GM21360 (cell line): ENCODE measurements at regions not wholly inside any gene's neighbourhood (a gene's known extent, or its start where the extent isn't known, plus 50 kb on each side); places are given as distances from the start of the nearest gene placed in this dataset.

ENCODE experiments used
- ATAC-seq: cut with Tn5 transposase; IDR thresholded peaks from one replicate; pipeline ENCODE4 v1.9.1; 2021; ENCODE audit warnings: mild to moderate bottlenecking, moderate library complexity; ENCODE audit not compliant: unreplicated experiment

DNA sequence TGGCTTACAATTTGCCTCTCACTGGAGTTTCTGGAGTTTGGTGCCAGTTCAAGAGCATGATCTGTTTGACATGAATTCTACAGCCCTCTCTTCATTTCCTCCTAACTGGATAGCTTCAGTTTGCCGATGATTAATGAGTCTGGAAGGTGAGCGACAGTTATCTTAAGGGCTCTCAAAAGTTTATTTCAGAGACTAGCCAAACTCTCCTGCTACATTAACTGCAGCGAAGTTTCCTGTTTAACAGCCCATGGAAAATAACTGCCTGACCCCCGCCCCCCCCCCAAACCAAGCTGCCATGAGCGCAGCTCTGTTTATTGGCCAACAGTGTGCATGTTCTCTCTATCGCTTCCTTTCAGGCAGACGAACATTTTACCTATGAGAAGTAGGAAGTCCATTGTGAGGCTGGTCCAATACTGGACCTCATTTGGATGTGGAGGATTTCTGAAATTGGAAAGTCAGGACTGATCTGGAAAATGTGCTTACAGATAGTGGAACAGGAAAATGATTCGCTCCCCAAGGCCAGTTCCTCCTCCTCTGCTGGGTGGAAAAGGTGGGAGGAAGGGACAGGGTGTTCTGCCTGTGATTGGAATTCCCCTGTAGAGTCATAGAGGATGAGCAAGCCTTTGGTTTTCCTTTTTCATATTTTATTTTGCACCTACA, 522.2 kb upstream of the JAG1 start:
- ATAC-seq, result no peak

DNA sequence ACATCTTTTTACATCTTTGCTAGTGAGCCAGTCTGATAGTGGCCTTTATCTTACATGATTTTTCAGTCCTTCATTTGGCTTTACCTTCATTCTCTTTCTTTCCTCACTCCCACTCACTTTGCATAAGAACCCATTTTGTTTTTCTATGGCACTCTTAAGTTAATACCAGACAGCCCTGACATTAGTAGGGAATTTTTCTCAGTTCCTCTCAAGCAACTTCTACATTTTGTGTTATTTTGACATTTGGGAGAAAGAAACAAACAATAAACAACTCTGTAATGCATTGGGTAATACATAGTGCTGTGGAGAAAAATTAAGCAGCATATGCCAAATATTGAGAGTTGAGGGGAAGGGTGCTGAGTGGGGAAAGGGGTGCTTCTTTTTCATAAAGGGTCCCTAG, 524.1 kb upstream of the JAG1 start:
- ATAC-seq, result no peak

DNA sequence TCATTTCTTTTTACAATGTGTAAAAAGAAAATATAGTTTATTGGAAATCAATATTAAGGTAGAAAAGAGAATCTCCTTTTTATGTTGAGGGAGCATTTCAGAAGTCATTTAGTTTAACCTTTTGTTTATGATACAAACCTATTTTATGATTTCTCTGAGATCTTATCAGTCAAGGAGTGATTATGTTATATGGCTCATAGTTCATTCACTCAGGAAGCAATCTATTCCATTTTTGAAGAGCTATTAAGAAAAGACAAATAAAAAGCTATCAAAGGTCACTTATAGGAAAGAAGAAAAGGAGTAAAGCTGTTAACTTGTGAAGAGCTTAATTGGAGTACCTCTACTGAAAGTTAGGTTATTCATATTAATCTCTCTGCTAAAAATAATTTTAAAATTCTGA, 526.6 kb upstream of the JAG1 start:
- ATAC-seq, result no peak

DNA sequence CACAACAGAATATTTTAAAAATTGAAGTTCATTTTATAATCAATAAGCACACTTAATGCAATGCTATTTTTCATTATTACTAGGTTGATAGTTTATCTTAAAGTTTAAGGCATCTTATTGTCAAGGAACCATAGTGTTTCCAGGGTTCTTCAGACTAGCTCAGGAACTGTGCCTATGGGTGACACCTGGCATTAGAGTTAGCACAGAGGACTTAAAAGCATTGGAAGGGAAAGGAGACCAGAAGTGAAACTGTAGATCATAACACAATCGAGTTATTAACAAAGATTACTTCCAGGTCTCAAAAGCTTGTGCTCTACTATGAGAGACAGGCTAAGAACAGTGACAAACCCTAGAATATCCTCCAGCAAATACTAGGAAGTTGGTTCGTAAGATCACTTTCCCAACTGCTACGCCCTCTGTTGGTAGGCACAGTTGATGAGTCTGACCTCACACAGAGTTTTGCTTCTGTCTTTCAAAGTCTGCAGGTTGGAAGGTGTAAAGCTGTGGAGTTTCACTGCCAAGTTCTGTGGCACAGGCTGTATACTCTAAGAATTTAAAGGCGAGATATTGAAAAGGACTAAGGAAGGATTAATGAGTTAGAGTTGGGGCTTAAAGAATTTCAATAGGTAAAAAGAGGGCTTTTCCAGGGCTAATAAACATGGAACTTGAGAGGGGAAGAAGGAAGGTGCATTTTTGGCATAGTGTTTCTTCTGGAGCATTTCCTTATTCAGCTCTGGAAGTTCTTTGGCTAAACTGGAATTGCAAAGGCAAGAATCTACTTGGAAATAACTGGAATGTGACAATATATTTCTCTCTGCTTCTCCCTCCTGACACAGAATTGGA, 531.3 kb upstream of the JAG1 start:
- ATAC-seq, result peak; percentile 87

DNA sequence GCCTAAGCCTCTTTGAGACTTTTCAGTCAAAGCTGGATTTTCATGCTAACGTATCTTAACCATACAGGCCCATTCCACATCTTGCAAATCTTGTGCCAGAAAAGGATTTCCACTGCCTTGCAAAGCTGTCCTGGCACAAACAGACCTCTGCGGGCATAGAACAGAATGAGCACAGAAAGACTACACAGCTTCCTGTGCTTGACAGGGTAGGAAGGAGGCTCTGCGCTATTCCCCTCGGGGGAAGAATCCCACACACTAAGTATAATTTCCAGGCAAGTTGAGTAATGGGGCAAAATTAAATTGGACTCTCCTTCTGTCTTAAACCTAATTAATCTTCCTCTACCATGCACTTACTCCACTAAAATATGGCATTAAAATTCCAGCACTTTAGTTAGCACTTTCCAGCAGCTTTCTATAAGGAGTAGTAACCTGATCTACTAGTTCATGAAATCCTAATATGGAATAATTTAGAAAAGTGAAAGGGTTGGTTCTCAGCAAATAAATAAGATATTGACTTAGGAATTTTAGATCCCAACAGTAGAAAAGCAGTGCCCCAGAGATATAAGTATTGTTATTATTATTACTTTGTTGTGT, 532.1 kb upstream of the JAG1 start:
- no peak for ATAC-seq

DNA sequence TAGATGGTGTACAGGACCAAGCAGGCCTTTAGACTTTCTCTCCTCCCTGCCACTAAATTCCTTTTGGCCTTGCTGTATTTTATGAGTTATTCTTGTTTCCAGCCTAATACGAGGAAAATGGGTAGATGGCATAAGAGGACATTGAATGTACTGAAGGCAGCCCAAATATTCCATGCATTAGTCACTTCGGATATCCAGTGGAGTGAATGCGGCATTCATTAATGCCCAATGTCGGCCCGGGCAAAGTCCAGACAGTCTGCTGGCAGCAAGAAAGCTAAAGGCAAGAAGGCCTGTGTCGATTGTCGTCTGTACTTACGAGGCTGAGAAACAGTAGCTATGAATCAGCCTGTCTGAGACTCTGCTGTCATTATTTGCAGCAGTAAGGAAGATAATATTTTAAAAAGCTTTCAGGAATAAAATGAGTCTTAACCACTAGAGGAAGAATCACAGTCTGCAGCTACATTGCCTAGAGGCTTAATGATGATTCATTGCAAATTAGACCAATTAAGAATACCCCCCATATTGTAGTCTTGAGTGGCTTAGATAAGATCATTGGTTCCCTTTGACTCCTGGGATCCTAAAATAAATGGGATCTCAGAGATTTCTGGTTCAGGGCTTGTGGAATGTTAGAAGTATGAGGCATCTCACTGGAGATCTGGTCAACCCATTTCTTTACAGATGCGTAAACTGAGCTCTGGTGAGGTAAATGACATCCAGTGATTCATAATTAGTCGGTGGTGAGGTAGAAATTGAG, 534.1 kb upstream of the JAG1 start:
- ATAC-seq, result no peak

DNA sequence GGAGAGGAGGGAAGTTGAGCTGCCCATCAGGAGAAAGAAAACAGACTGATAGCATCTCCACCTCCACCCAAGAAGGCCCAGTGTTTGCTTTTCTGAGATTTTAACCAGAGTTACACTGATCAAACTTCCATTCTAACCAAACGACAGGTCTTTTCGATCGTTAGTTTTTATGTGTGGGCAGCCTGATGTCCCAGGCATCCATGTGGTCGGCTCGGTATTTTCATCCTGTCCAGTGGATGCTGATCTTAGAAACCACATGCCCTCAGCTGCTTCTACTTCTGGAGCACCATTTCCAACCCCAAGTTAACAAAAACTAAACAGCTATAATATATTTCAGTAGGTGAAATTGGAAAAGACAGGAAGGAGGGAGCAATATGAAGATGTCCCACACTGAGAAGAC, 536.8 kb upstream of the JAG1 start:
- no peak for ATAC-seq

DNA sequence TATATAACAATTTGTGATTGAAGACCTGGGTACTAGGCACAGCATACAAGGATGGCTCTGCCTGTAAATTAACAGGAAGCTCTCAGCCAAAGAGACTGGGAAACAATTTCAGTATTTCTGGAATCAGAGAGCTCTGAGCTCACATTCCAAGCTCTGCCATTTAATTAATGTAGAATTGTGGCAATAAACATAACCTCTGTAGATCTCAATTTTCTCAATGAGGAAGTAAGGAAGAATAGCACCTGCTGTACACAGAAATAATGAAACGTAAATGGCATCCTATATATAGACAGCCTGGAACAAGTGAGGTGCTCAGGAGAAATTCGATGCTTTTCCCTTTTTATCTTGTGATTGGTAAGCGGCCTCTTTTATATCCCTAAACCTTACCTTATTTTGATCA, 538.5 kb upstream of the JAG1 start:
- ATAC-seq, result no peak

DNA sequence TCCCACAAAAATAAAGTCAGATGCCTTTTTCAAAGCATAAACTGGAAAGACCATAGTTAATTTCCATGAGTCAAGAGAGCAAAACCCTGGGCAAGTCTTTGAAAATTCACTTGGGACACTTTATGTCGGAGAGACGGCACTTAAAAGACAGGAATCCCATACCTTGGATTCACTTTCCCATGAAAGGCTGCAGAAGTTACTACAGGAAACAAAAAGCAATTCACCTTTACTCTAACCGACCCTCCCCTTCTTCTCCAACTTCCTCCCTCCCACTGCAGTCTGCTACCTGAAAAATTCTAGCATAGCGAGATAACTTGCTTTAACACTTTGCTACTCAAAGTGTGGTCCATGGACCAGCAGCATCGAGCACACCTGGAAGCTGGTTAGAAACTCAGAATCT, 539.1 kb upstream of the JAG1 start:
- ATAC-seq, result no peak

DNA sequence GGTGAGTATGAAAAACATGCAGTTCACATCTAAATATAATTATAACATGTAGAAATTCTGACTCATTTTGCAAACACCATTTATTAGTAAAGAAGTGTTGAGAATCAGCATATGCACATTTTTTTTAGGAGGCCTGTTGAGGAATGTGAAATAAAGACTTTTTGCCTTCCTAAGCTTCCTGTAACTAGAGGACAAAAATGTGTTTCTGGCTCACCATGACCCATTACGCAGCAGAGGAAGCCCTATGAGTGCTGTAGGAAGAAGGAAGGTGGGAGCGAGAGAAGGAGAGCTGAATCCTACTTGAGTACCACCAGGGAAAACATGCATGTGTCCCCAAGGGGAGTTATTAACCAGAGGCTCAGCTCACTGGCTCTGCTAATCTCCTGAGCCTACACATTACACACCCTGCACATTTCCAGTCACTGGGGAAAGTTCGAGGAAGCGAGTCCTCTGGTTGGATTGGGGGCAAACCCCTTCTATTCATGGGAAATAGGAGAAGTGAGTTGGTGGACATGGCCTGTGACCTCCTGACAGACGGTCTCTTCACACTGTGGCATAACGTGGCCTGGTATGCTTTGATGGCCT, 540.5 kb upstream of the JAG1 start:
- ATAC-seq, result no peak

DNA sequence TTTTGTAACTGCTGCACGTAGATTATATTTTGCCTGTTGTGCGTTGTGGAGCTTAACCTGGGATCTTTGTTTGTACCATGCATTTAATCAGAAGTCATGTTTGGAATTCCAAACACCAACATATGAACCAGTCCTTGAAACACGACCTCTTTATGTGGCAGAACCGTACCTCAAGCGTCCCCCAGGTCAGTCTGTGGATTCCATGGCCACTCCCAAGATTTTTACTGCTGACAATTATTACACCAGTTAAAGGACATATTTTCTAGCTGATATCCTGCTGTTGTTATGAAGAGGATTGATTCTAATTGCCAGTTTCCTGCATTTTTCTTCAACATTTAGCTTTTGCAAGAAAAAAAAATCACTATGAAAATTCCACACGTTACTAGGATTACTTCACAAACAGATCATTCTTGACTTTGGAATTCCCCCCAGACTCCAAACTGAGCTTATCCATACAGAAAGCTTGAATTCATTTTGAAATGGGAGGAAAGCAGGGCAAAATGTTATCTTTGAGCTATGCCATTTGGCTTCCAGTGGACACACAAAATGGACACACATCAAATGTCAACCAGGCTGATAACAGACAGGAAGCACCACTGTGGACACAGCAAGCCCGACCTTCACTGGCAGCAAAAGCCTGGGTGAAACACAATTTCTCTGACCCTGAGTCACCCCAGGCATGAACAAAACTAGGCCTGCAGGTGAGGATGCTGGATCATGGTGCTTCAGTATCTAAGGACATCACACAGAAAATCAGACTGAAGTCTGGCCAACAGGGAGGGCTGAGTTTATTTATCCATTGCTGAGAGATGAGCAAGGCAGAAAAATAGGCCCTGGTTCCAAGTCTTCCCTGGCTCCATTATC, 542.9 kb upstream of the JAG1 start:
- no peak for ATAC-seq

DNA sequence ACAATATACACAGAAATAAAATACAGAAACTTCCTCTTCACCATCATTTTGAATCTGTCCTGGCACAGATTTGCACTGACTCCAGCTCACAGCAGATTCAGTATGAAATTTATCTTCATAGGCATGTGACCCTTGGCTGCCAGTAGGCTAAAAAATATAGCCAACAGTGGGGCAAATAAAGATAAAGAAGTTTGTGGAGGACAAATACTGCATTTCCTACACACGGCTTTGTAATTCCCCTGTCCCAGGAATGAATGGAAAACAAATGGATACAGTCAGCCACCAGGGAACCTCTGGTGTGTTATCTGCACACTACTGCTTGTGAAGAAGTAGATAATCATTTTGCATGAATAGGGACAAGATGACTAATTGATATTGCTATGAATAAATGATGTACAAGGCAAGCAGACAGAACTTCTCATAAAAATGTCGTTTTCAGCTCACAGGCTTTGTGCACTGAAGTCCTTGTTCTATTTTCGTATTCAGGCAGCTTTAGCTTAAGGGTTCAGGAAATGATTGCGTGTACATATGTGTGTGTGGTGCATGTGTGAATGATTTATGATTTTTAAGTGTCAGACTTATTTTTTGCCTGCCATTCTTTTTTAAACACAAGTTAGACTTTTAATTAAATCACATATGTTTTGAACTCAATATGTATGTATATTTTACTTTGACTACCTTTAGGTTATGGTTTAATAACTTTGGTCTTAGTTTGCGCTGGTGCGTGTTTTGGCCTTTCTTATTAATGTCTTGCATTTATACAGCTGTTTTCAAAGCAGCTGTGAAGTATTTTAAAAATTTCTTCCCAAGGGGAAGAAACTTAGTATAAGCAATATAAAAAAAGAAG, 543.8 kb upstream of the JAG1 start:
- ATAC-seq, result no peak

DNA sequence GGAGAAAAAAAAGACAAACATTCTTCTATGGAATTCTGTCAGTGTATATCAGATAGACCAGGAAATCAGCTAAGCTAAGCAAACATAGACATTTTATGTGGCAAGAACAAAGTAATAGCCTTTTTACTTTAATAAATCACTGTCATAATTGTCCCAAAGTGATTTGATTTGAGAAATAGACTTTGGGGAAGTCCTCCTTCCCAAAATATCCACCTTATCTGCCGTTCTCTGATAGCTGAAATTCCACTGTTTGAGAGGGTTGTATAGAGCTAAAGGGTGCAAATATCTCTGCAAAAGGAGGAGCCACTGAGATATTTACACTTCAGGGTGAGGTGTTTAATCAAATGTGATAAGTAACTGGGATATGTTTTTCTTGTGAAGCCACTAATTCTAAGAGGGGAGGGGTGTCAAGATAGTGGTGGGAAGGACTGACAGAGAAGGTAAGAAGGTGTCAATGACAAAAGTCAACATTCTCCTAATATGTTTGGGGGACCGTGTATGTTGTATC, 544.4 kb upstream of the JAG1 start:
- ATAC-seq, result no peak

DNA sequence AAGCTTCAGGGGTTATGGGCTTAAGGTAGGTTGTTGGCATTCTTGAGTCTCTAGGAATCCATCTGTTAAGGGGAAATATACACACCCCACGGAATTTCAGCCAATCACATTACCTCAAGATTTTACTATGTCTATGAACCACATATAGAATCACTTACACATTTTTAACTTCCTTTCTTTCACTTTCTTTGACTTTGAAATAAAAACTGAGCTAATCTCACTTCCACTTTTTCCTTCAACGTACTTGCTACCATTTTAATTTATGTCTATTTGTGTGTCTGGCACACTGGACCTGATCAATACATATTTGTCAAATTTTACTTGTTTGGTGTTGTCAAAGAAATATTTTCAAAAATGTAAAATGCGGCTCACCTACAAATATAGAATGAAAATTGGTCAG, 545.4 kb upstream of the JAG1 start:
- ATAC-seq, result peak; percentile 85

DNA sequence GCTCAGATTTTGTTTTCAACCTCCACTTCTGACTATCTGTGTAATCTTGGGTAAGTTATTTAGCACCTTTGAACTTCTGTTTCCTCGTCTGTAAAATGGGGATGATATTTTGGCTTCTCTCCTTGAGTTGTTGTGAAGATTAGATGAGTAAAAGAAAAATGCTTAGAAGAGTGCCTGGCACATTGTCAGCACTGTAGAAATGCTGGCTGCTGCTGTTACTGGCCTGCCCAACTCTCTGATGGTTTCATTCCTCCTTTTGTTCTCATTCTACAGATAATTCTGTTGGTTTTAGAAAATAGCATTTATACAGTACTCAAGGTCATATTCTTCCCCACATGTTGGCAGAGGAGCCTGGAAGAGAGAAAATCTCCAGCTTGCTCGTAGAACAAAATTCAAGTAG, 547.2 kb upstream of the JAG1 start:
- no peak for ATAC-seq

DNA sequence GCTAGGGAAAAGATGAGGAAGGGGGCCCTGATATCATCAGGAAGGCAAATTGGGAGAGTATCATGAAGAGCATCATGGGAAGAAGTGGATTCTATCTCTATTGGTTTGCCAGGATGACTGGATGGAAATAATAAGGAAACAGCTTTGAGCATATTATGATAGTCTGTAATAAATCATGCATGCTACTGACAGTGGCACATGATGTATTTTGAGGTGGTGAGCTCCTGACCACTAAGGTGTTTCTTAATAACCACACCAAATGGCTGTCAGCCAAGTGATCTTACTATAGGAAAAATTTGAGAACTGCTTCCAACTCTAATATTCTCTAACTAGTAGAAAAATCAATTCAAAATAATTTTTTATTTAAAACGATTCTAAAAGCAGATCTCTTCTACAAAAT, 548.4 kb upstream of the JAG1 start:
- ATAC-seq, result no peak

DNA sequence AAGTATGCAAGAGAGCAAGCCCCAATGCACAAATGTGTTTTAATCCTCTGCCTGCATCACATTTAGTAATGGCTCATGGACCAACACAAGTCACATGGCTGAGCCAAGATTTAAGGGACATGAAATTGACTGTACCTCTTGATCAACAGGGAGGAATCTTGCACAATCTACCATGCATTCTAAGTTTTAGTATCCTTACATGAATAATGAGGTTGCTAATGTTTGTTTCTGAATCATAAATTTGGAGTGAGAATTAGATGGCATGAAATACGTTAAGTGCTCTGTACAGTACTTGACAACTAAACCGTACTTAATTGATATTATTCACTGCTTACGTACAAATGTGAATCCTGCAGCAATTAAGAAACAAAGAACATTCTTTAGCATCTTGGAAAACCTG, 553.8 kb upstream of the JAG1 start:
- no peak for ATAC-seq

DNA sequence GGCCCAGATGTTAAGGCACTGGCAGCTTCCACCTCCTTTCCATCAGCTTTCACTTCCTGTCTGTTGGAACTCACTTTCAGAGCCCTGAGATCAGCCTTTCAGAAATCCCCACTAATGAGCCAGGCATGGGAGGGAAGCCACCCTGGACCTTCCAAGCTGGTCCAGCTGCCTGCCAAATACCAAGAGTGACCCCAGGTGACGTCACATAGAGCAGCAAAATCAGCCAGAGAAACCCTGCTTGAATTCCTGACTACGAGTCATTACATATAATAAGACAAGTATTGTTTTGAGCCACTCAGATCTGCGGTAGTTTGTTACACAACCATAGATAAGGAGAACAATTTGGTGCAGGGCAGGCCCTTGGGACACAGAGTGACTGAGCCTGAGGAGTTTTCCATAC, 556.0 kb upstream of the JAG1 start:
- no peak for ATAC-seq

DNA sequence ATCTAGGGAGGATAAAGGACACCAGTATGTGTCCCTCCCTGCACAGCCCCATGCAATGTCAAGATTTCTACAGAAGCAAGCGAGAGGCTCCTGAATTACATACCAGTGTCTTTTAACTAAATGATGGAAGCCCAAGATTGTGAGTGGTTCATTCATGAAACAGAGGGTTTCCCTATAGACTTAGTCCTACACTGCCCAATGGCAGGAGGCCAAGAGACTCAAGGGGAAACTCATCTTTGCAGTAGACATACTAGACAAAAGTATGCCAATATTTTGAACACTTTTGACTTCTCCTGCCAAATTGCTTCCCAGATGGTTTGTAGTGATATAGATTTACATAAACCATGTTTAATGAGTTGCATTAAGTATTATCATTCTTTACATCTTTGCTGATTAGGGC, 557.2 kb upstream of the JAG1 start:
- ATAC-seq, result no peak
